Midbrain (tissue), 1 donor: ENCODE measurements at regions not wholly inside any gene's neighbourhood (a gene's known extent, or its start where the extent isn't known, plus 50 kb on each side); places are given as distances from the start of the nearest gene placed in this dataset.
"Not testable (repeated sequence)": the region's sequence is repeated elsewhere in the genome, so short reads cannot be mapped to it uniquely, and the experiment has no call there.

Experiments used
- DNase-seq: peaks from one replicate; lab custom pipeline; 2025; lab: John Stamatoyannopoulos, UW

DNA sequence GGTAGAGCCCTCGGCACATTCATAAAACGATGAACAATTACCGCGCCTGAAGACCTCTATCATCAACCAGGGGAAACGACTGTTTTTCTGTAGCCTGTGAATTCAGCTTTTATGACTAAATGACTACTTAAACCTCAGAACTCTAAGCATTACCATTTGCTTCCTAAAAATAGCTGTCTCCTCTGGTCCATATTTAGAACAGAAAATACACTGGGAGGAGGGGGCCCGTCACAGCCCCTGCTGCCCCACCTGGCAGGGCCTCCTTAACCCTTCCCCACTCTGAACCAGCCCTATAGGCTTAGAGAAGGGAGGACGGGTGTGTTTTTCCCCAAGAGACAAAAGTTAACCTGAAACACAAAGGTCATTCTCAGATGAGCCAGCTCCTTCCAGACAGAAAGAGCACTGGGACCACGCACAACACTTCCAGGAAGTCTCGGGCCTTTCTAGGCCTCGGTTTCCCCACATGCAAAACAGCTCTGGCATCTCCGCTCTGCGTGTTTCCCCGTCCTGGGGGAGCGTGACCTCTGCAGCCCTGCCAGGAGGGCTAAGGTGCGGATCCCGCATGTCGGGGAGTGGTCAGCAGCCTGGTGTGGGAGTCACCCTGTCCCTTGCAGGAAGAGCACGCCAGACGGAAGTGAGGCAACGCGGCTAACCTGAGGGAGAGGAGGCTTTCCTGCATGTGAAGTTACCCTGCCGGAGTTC lies 193.9 kb downstream of the DLL1 start:
- DNase-seq = no peak

- no peak for DNase-seq
Measured at GRCh38 chr6:170096191-170096802, 194.6 kb downstream of the DLL1 start.

GRCh38 chr6:170095273-170095981 lies 195.5 kb downstream of the DLL1 start:
- DNase-seq = no peak

DNA sequence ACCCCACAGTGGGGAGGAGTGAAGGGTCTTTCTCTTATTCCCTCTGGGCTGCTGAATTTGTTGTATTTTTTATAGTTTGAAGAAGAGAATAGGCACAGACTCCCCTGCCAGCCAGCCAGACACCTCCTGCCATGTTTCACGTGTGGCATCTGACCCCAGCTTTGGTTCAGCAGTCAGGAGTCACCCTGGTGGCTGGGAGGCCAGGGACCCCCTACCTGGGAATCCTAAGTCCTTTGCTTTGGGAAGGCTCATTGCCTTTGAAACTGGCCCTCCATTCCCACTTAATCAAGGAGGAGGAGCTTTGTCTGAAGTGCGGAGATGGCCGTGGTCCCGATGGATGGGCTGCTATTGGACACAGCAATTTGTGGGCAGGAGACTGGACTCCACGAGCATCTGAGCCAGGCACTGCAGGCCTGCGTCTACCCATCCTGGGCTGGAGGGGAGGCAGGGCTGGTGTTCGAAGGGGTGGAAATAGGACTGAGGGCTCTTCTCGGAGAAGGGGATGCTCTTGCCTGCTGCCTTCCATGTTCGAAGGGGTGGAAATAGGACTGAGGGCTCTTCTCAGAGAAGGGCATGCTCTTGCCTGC lies 196.1 kb downstream of the DLL1 start:
- DNase-seq = no peak

- no peak for DNase-seq
Measured at GRCh38 chr6:170093658-170094596, 197.0 kb downstream of the DLL1 start.

DNA sequence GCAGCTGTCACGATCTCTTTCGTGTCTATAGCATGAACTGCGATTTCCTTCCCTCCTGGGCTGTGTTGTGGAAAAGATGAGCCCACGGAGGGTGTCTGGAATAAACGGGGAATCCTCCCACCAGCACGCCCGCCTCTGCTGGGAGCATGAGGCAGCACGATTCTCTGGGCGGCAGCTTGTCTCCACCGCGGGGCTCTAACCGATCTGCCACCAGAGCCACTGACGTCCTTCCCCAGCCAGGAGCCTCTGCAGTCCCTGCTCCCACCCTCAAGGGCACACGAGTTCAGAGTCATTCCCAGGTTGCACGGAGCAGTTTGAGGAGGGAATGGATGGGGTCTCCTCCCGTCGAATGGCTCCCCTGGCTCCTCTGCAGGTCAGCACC lies 197.6 kb downstream of the DLL1 start:
- no peak for DNase-seq

DNA sequence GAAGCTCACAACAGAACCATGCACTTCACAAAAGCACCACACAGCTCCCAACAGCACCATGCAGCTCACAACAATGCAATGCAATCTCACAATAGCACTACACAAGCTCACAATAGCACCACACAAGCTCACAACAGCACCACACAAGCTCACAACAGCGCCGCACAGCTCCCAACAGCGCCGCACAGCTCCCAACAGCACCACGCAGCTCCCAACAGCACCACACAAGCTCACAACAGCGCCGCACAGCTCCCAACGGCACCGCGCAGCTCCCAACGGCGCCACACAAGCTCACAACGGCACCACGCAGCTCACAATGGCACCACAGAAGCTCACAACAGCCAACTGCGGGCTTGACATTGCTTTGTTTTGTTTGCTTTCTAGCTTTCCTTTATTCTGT lies 198.1 kb downstream of the DLL1 start:
- no peak for DNase-seq

DNA sequence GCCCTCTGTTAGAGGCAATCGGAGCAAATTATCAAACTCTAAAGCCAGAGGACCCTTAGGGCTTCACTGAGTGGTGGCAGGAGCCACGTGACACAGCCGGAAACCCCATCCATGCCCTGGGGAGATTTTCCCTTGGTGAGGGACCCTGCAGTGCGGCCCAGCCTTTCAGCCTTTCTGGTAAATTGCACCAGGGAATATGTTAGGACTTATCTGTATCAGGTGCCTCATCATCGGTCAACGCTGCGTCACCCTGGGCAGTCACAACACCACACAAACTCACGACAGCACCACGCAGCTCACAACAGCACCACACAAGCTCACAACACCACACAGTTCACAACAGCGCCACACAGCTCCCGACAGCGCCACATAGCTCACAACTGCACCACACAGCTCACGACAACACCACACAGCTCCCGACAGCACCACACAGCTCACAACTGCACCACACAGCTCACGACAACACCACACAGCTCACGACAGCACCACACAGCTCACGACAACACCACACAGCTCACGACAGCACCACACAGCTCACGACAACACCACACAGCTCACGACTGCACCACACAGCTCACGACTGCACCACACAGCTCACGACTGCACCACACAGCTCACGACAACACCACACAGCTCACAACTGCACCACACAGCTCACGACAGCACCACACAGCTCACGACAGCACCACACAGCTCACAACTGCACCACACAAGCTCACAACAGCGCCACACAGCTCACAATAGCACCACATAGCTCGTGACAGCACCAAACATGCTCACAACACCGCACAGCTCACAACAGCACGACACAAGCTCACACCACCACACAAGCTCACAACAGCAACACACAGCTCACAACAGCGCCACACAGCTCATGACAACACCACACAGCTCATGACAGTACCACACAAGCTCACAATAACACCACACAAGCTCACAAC lies 199.0 kb downstream of the DLL1 start:
- DNase-seq = no peak

DNA sequence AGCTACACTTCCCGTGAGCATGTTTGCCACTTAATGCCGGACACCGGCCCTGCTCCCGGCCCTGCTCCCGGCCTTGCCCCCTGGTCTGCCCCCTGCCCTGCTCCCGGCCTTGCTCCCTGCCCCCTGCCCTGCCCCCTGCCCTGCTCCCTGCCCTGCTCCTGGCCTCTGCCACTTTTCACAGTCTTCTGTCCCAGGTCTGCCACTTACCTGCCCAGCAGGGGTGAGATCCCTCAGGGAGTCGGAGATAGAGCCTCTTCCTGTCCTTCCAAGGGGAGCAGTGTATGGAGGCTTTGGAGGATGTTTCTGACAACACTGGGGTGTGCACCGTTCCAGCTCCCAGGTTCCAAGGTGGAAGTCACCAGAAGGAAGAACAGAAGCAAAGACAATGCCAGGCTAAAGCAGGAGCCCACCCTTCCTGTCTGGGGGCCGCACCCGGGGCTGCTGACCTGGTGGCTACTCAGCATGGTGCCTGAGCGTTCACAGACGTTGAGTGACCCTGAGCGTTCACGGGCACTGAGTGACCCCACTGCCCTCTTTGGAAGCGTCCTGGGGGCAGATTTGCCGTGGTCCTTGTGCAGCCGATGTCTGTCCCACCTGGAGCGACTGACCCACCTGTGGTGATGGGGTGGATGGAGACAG lies 199.8 kb downstream of the DLL1 start:
- DNase-seq = no peak

DNA sequence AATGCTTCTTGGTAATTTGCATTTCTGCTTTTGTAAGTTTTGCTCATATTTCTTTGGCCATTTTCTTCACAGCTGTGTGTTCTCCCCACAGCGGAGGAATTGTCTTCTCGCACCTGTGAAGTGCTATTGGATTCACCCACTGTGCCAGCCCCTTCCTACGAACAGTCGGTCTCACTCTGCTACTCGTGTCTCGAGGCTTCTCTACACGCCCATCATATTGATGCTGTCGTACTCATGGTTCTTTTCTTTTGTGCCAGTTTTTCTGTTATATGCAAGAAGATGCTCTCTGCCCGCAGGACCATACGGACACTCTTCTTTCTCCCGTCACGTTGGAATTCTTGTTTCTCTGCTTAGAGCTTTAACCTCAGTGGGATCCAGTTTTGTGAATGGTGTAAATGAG lies 200.3 kb downstream of the DLL1 start:
- DNase-seq = no peak

DNA sequence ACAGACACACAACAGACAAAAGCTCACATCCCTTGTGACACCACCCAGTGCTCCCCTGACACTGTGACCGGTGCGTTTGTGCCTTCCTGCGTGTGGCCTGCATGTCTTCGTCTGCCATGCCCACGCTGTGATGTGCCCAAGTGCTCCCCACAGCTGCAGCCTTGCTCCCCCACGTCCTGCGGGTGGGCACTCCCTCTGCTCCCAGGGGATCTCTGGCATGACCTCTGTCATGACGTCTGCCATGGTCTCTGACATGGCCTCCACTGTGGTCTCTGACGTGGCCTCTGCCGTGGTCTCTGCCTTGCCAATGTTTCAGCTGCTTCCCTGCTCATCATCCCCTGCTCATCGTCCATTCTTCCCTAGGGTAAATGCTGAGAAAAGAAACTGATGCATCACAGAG lies 200.9 kb downstream of the DLL1 start:
- no peak for DNase-seq

DNA sequence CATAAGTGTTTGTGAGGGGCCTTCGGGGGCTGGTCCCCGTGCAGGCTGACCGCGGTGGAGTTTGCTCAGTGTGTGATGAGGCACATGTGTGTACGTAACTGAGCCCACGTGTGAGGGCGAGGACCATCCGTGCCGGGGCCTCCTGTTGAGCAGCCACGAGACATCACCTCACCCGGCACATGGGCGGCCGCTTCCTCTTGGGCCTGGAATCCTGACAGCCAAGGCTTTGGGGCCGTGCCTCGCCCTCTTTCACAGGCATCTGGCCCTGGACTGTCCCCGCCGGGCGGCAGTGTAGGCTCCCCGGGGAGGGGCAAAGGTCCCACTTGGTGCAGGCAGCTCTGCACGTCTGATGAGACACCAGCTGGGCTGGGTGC lies 202.3 kb downstream of the DLL1 start:
- no peak for DNase-seq

DNA sequence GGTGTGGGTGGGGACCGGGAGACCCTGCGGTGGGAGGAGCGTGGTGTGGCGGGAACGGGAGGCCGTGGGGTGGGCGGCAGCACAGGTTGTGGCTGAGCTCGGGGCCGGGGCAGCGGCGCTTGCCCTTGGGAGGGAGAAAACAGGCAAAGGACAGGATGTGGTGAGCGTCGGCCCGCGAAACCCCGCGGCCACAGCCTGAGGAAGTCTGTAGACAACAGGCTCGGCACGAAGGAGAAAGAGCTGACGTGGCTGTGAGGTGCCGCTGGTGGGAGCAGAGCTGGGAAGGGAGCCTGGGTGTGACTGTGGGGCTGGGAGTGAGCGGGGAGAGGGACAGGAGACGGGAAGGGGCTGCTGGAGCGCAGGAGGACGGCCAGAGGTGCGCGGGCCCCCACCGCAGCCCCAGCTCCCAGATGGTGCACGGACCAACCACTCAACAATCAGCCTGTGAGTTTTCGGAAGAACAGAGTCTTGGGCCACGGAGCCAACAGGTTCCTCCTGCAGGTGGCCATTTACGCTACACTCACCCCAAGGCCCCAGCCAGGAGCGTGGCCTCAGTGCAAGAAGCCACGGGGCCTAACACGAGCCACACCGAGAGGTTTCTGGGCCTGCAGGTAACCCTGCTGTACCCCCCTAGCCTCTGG lies 202.8 kb downstream of the DLL1 start:
- no peak for DNase-seq

DNA sequence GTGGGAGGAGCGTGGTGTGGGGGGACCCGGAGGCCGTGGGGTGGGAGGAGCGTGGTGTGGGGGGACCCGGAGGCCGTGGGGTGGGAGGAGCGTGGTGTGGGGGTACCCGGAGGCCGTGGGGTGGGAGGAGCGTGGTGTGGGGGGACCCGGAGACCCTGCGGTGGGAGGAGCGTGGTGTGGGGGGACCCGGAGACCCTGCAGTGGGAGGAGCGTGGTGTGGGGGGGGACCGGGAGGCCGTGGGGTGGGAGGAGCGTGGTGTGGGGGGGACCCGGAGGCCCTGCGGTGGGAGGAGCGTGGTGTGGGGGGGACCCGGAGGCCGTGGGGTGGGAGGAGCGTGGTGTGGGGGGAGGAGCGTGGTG lies 203.5 kb downstream of the DLL1 start:
- DNase-seq = not testable (repeated sequence)

GRCh38 chr6:170086639-170087420 lies 204.0 kb downstream of the DLL1 start:
- DNase-seq = no peak

GRCh38 chr6:170085475-170086401 lies 205.1 kb downstream of the DLL1 start:
- no peak for DNase-seq

DNA sequence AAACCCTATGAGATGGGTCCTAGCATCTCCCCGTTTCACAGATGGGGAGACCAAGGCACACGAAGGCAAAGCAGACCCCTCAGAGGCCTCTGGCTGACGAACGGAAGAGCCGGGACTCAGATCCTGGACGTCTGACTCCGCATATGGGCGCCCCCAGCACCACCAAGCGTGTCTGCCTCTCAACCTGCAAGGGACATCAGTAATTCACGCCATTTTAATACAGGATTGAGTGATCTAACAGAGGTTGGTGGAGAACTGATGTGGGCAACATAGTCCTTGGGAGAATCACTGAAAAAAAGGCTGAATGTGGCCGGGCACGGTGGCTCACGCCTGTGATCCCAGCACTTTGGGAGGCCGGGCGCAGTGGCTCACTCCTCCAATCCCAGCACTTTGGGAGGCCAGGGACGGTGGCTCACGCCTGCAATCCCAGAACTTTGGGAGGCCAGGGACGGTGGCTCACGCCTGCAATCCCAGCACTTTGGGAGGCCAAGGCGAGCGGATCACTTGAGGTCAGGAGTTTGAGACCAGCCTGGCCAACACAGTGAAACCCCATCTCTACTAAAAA lies 206.6 kb downstream of the DLL1 start:
- DNase-seq = no peak
